DMS153 (cell line): ENCODE measurements at regions not wholly inside any gene's neighbourhood (a gene's known extent, or its start where the extent isn't known, plus 50 kb on each side); places are given as distances from the start of the nearest gene placed in this dataset.
A peak's percentile ranks its signal among the peaks of the same experiment; 100 is the strongest.
"Not testable (repeated sequence)": the region's sequence is repeated elsewhere in the genome, so short reads cannot be mapped to it uniquely, and the experiment has no call there.

ENCODE experiments used
- DNase-seq: peaks from one replicate; lab custom pipeline; 2025; lab: John Stamatoyannopoulos, UW

DNA sequence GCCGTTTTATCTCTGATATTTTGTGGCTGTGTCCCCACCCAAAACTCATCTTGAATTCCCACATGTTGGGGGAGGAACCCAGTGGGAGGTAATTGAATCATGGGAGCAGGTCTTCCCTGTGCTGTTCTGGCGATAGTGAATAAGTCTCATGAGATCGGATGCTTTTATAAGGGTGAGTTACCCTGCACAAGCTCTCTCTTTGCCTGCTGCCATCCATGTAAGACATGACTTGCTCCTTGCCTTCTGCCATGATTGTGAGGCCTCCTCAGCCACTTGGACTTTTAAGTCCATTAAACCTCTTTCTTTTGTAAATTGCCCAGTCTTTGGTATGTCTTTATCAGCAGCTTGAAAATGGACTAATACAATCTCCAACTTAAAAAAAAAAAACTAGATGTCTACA is 502.8 kb downstream of the TFAP2B start:
- DNase-seq, result not testable (repeated sequence)

GRCh38 chr6:51322505-51322904 is 503.8 kb downstream of the TFAP2B start:
- DNase-seq, result no peak

DNA sequence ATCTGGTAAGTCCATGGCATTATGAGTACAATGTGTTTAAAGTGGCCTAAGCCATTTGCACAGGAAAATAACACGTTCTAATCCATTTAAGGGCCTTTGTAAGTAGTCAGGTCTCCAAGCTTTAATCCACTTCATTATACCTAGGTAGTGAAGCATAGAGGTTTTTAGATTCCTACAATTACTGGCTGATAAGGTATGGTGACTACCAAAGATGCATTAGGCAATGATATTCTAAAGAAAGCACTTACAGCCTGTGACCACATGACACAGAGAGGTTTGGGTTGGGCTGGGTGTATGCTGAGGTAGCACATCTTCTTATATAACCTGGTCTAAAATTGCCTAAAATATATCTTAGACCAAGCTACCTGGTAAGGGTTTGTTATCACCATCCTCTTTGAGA is 504.4 kb downstream of the TFAP2B start:
- DNase-seq, result no peak

GRCh38 chr6:51330971-51331370 is 512.3 kb downstream of the TFAP2B start:
- no peak for DNase-seq

GRCh38 chr6:51335543-51335942 is 516.9 kb downstream of the TFAP2B start:
- no peak for DNase-seq

GRCh38 chr6:51336185-51336584 is 517.5 kb downstream of the TFAP2B start:
- no peak for DNase-seq

GRCh38 chr6:51337277-51337676 is 518.6 kb downstream of the TFAP2B start:
- DNase-seq, result no peak

DNA sequence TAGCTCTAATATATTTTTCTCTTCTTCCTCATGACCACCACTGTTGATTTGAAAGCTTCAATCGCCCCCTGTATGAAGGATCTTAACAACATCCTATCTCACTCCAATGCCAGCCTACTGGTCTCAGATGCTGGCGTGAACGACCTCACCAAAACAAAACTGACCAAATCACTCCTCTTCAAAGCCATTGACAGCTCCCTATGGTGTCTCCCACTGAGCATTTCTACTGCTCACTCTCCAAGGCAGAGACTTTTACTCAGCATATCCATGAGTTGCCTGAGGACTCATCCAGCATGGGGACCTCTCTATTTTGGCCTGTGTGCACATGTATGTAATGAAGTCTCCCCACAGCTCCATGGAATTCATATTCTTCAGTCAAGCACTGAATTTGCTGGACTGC is 520.4 kb downstream of the TFAP2B start:
- no peak for DNase-seq

DNA sequence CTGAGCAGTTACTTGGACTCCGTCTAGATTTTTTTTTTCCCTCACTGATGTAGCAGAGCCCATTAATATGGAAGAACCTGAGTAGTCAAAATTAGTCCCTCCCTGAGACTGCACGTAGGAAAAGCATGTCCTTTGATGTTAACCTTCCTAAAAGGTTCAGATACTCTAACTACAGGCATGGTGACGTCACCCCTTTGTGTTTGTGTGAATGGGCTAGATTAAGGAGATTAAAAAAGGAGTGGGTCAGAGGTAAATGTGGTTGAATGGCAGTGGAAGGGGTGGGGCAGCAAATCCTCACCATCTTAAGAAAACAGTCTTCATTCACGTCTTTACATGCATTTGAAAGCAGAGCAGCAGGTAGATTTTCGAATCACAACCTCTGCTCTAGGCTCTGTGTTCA is 521.1 kb downstream of the TFAP2B start:
- DNase-seq, result no peak

DNA sequence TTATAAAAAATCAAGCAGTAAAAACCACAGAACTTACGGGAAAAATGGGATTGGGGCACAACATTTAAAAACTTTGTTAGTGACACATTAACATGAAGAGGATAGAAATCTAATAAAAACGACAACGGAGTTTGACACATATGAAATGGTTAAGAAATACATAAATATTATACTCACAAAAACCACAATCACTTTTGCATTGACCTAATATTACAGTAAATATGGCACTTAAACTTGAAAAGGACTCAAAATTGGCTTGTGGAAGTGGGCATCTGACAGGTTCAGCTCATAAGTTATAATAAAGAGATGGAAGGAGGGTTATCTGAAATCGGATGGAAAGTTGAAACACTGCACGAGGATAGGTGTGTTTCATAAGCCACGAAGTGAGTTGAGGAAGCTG is 523.7 kb downstream of the TFAP2B start:
- DNase-seq, result no peak

- DNase-seq, result no peak
Measured at GRCh38 chr6:51349857-51350256, 531.2 kb downstream of the TFAP2B start.

DNA sequence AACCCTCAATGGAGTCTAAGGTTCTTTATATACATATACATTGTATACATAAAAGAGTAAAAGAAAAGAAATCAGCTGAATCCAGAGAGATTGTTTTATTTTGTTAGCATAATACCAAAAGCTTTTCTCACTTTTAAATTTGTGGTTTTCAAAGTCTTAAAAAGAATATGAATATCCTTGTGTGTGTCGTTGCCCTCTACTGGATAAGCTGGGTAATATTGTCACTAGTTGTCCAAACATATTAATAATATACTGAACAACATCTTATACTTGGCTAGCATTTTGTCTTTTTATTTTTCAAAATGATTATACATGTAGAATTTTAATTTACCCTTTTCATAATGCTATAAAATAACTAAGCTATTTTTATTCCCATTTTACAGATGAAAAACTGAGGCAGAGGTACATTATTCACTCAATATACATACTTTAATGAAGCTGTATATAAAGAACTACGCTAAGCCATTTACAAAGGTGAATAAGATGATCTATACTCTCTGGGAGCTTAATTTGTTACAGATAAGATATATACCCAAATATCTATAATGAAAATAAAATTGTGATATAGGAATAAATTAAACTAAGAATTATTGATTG is 531.7 kb downstream of the TFAP2B start:
- DNase-seq, result no peak

DNA sequence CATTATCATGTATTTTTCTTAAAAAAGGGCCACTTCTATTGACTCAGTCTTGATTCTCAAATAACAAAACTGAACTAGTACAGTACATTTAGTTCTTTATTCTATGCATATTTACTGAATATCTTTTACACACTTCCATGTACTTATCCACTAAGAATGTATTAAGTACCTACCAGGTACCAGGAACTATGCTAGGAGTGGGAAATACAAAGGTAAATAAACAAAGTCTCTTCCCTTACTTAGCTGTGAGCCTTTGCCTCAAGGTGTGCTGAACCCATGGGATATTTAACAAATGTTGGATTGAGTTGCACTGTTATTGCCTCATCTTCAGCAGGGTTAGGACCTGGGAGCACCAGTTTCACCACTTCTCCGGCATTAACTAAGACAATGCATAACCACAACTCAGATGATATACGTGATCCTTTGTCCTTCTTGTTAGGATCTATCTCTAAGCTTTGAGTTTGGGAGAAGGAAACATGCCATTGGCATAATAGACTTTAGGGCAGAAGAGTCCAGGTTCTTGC is 533.9 kb downstream of the TFAP2B start:
- DNase-seq, result peak; percentile 47

- no peak for DNase-seq
Measured at GRCh38 chr6:51360287-51360686, 541.6 kb downstream of the TFAP2B start.

- DNase-seq, result no peak
Measured at GRCh38 chr6:51365566-51365965, 546.9 kb downstream of the TFAP2B start.

GRCh38 chr6:51369485-51369884 is 550.8 kb downstream of the TFAP2B start:
- no peak for DNase-seq

GRCh38 chr6:51382847-51383246 is 564.2 kb downstream of the TFAP2B start:
- no peak for DNase-seq

GRCh38 chr6:51384736-51385135 is 566.1 kb downstream of the TFAP2B start:
- DNase-seq, result no peak

DNA sequence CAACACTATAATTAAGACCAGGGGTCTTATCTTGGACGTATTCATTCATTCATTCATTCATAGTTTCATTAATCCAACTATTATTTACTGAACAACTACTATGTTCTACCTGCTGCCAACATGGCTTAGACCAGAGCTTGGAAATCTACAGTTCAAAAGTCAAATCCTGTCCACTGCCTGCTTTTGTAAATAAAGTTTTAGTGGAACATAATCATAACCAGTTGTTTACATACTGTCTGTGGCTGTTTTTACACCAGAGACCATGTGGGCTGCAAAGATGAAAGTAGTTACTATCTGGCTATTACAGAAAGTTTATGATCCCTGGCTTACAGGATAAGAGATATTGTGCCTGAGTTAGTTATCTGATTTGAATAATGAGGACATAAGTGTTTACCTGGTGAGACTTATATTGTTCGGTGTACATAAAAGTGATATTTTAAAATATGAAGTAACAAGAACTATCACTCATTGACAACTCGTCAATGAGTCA is 567.7 kb downstream of the TFAP2B start:
- DNase-seq, result no peak

- DNase-seq, result no peak
Measured at GRCh38 chr6:51387907-51388306, 569.2 kb downstream of the TFAP2B start.

- no peak for DNase-seq
Measured at GRCh38 chr6:51394061-51394460, 575.4 kb downstream of the TFAP2B start.

- no peak for DNase-seq
Measured at GRCh38 chr6:51396583-51396982, 577.9 kb downstream of the TFAP2B start.

DNA sequence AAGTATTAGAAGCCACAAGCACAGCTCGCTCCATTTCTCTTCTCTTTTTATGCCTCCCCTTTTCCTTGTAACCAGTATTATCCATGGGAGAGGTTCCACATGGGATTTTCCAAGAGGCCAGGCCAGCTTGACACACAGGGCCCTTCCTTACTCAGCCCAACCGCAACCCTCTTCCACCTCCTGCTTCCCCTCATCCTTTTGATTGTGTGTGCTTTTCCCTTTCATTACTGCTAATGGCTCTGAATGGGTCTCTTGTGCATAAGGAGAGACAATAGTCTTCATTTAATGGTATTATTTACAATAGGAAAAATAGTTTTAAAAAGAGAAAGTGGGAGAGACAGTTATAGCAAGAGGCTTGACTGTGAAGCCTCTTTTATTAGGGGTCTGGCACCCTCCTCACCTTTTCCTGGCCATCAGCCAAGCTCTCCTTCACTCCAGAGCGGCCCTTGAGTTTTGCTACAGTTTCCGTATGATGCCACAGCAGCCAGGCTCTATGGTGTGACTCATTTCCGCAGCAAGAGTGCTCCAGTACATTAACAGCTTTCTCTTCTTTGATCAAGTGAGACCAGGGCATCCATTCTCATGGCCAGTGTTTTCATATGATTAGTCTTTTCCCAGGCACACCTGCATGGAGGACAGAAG is 579.5 kb downstream of the TFAP2B start:
- peak; percentile 100 for DNase-seq

DNA sequence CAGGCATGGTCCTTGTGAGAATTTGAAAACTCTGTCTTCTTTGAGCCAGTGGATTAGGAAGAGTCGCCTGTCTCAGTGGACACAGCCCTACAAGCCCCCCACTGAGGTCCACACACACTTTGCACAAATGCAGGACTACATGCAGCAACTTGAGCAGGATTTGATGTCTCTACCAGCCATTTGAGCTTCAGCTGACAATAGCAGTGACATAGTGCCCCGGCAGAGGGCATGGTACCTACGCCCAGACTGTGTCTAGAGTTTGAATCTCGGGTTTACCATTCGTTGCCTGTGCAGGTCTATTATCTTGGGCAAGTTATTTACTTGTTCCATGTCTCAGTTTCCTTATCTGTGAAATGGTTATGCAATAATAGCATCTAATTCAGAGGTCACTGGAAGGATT is 580.1 kb downstream of the TFAP2B start:
- DNase-seq, result peak; percentile 75
